Testis (tissue), 2 donors: ENCODE measurements at regions not wholly inside any gene's neighbourhood (a gene's known extent, or its start where the extent isn't known, plus 50 kb on each side); places are given as distances from the start of the nearest gene placed in this dataset.

Experiments used
- POLR2A ChIP-seq: fragments of 450-650 bp; IDR thresholded peaks from one replicate; pipeline ENCODE4 v1.6.1; 2017; ENCODE audit warnings: antibody characterized with exemption, mild to moderate bottlenecking, moderate library complexity
- TF ChIP-seq, protein P1 (sequence below), 3 experiments: fragments of 450-650 bp in 2 of 3; fragments of 200-600 bp in 1 of 3; sonication (generic) in 1 of 3; IDR thresholded peaks; one replicate each; pipeline ENCODE4 v1.5.1; 2016 to 2019; ENCODE audit warnings: antibody characterized with exemption in 3 of 3, mild to moderate bottlenecking in 2 of 3, moderate library complexity in 1 of 3

DNA sequence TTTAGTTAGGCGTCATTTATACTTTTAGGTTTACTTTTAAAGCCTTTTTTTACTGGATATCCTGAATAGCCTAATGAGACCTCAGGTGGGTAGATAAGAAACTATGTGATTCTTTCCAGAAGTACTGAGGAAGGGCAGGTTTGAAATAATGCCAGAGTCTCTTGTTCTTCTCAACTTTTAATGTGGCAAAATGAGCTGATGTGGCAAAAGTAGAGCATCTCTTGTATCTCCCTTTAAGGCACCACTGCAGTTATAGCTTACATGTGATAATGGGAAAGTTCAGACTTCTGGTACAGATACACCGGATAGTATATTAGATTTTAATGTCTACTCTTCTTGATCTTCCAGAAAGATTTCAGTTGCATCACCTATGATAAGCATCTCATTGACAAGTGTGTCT lies 1124.8 kb downstream of the LRFN5 start:
- no peak for TF ChIP-seq POLR2A
- TF ChIP-seq, protein P1, sequence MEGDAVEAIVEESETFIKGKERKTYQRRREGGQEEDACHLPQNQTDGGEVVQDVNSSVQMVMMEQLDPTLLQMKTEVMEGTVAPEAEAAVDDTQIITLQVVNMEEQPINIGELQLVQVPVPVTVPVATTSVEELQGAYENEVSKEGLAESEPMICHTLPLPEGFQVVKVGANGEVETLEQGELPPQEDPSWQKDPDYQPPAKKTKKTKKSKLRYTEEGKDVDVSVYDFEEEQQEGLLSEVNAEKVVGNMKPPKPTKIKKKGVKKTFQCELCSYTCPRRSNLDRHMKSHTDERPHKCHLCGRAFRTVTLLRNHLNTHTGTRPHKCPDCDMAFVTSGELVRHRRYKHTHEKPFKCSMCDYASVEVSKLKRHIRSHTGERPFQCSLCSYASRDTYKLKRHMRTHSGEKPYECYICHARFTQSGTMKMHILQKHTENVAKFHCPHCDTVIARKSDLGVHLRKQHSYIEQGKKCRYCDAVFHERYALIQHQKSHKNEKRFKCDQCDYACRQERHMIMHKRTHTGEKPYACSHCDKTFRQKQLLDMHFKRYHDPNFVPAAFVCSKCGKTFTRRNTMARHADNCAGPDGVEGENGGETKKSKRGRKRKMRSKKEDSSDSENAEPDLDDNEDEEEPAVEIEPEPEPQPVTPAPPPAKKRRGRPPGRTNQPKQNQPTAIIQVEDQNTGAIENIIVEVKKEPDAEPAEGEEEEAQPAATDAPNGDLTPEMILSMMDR (IDR thresholded peaks at IDR 0.05) = no peak
